Stimulated activated CD4-positive, alpha-beta T cell treated with anti-CD3 and anti-CD28 coated beads, TNF-alpha, amount 100 ng/mL, for 24 hours (primary cell): ENCODE measurements at regions not wholly inside any gene's neighbourhood (a gene's known extent, or its start where the extent isn't known, plus 50 kb on each side); places are given as distances from the start of the nearest gene placed in this dataset.
"Not testable (repeated sequence)": the region's sequence is repeated elsewhere in the genome, so short reads cannot be mapped to it uniquely, and the experiment has no call there.

Experiments used
- DNase-seq, 3 experiments: peaks; one replicate each; pipeline ENCODE4 v3.0.0-alpha.2; 2020; ENCODE audit warnings: low read depth in 3 of 3

GRCh38 chr9:42325561-42325960 lies 142.1 kb downstream of the SPATA31A6 start:
- DNase-seq = not testable (repeated sequence)

GRCh38 chr9:42326482-42326881 lies 143.0 kb downstream of the SPATA31A6 start:
- DNase-seq = not testable (repeated sequence)

GRCh38 chr9:42335342-42335741 lies 151.9 kb downstream of the SPATA31A6 start:
- not testable (repeated sequence) for DNase-seq

GRCh38 chr9:42335984-42336657 lies 152.7 kb downstream of the SPATA31A6 start:
- DNase-seq = not testable (repeated sequence)

- not testable (repeated sequence) for DNase-seq
Measured at GRCh38 chr9:42338275-42338674, 154.8 kb downstream of the SPATA31A6 start.

GRCh38 chr9:42339671-42340434 lies 156.4 kb downstream of the SPATA31A6 start:
- not testable (repeated sequence) for DNase-seq

- not testable (repeated sequence) for DNase-seq
Measured at GRCh38 chr9:42340435-42340723, 156.9 kb downstream of the SPATA31A6 start.

GRCh38 chr9:42341860-42342259 lies 158.4 kb downstream of the SPATA31A6 start:
- not testable (repeated sequence) for DNase-seq

- DNase-seq = not testable (repeated sequence)
Measured at GRCh38 chr9:42342297-42342696, 158.8 kb downstream of the SPATA31A6 start.

GRCh38 chr9:42344508-42344907 lies 161.0 kb downstream of the SPATA31A6 start:
- DNase-seq = not testable (repeated sequence)

- DNase-seq = not testable (repeated sequence)
Measured at GRCh38 chr9:42346916-42347315, 163.5 kb downstream of the SPATA31A6 start.

- not testable (repeated sequence) for DNase-seq
Measured at GRCh38 chr9:42349181-42349580, 165.7 kb downstream of the SPATA31A6 start.

- DNase-seq = not testable (repeated sequence)
Measured at GRCh38 chr9:42350412-42350811, 167.0 kb downstream of the SPATA31A6 start.

- DNase-seq = not testable (repeated sequence)
Measured at GRCh38 chr9:42357604-42358373, 174.3 kb downstream of the SPATA31A6 start.

GRCh38 chr9:42358626-42359247 lies 175.3 kb downstream of the SPATA31A6 start:
- DNase-seq = not testable (repeated sequence)

- not testable (repeated sequence) for DNase-seq
Measured at GRCh38 chr9:42364410-42365243, 181.2 kb downstream of the SPATA31A6 start.

GRCh38 chr9:42365244-42365945 lies 181.9 kb downstream of the SPATA31A6 start:
- DNase-seq = not testable (repeated sequence)

GRCh38 chr9:42368279-42368881 lies 184.9 kb downstream of the SPATA31A6 start:
- not testable (repeated sequence) for DNase-seq

GRCh38 chr9:42370172-42370571 lies 186.7 kb downstream of the SPATA31A6 start:
- not testable (repeated sequence) for DNase-seq

GRCh38 chr9:42371417-42371816 lies 188.0 kb downstream of the SPATA31A6 start:
- DNase-seq = not testable (repeated sequence)
